Stimulated activated memory B cell treated with anti-CD40 and anti-IgM and Interleukin-4, amounts not matched to agents 10 μg/mL and 1 μg/mL and 100 μg/mL, for 72 hours (primary cell): ENCODE measurements at regions not wholly inside any gene's neighbourhood (a gene's known extent, or its start where the extent isn't known, plus 50 kb on each side); places are given as distances from the start of the nearest gene placed in this dataset.
A peak's percentile ranks its signal among the peaks of the same experiment; 100 is the strongest.
"Not testable (repeated sequence)": the region's sequence is repeated elsewhere in the genome, so short reads cannot be mapped to it uniquely, and the experiment has no call there.

Source experiments
- ATAC-seq: fragments of 150-1000 bp; cut with Tn5 transposase; 2 replicates; pipeline ENCODE4 v1.10.0; 2021
- H3K27ac Mint-ChIP-seq: one replicate; pipeline ENCODE4 v1.8.0; 2022; ENCODE audit warnings: mild to moderate bottlenecking, mixed read lengths
- H3K27me3 Mint-ChIP-seq: one replicate; pipeline ENCODE4 v1.8.0; 2022; ENCODE audit warnings: mixed read lengths
- H3K36me3 Mint-ChIP-seq: one replicate; pipeline ENCODE4 v1.8.0; 2022; ENCODE audit warnings: mixed read lengths
- H3K4me1 Mint-ChIP-seq: one replicate; pipeline ENCODE4 v1.8.0; 2022; ENCODE audit warnings: mixed read lengths
- H3K4me3 Mint-ChIP-seq: one replicate; pipeline ENCODE4 v1.8.0; 2022; ENCODE audit warnings: mild to moderate bottlenecking, moderate library complexity, mixed read lengths
- H3K9me3 Mint-ChIP-seq: one replicate; pipeline ENCODE4 v1.8.0; 2022; ENCODE audit warnings: mixed read lengths

DNA sequence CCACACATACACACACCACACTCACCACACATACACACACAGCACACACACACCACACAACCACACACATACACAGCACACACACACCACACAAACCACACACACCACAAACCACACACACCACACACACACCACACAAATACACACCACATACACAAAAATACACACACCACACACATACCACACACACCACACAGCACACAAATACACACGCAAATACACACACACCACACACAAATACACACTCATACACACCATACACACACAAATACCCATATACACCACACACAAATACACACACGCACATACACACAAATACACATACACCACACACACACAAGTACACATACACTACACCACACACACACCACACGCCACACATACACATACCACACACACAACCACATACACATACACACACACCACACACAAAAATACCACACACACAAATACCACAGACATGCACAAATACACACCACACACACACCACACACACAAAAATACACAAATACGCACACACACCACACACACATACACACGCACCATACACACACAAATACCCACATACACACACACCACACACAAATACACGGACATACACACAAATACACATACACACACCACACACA, 134.6 kb upstream of the TWIST2 start:
- Mint-ChIP-seq H3K27ac (no peak overlapping the region), H3K27me3 (peaks cover 26% of the 10 kb centered on the region), H3K4me3 (no peak overlapping the region), H3K9me3 (no peaks in the 10 kb centered on the region), H3K4me1 (no peaks in the 10 kb centered on the region), H3K36me3 (no peaks in the 10 kb centered on the region)
- ATAC-seq = no peak

DNA sequence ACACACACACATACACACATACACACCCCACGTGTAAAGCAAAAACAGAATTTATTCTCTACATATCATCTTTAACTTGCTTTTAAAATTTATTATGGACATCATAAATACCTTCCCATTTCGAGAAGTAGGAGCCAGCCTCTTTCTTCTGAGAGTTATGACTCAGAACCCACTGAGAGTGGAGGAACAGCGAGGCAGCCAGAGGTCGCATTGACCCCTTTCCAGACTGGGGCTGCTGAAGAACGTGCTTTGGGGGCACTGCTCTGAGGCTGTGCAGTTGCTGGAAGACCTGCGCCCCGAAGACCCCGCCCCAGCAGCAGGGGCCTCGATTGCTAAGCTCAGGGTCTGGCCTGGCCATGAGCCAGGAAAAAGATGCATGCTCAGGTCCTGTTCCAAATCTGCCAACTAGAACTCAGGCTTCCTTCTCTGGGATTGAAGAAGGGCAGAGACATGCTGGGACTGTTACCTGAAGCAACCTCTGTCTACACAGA, 133.8 kb upstream of the TWIST2 start:
- peaks cover 18% of the 10 kb centered on the region for H3K27me3 Mint-ChIP-seq
- H3K27ac Mint-ChIP-seq = no peak overlapping the region
- ATAC-seq = no peak
- no peaks in the 10 kb centered on the region for H3K36me3 Mint-ChIP-seq
- no peaks in the 10 kb centered on the region for H3K4me1 Mint-ChIP-seq
- no peak overlapping the region for H3K4me3 Mint-ChIP-seq
- no peaks in the 10 kb centered on the region for H3K9me3 Mint-ChIP-seq

DNA sequence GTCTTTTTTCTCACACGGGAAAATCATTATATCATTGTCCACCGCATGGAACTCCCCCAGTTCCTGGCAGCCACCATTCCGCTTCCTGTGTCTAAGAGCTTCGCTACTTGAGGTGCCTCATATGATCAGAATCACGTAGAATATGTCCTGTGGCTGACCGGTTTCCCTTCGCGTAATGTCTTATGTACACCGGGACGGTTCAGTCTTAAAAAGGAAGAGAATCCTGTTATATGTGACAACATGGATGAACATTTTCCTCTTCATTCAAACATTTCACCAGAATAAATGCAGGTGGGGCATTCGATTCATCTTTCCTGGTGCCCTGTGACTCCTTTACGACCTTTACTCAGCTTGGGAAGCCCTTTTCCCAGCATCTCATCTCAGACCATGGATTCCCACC, 131.7 kb upstream of the TWIST2 start:
- H3K9me3 Mint-ChIP-seq = peaks cover 4% of the 10 kb centered on the region
- no peak overlapping the region for H3K27ac Mint-ChIP-seq
- H3K4me1 Mint-ChIP-seq = no peaks in the 10 kb centered on the region
- H3K4me3 Mint-ChIP-seq = no peak overlapping the region
- no peaks in the 10 kb centered on the region for H3K36me3 Mint-ChIP-seq
- peaks cover 18% of the 10 kb centered on the region for H3K27me3 Mint-ChIP-seq
- ATAC-seq = no peak

DNA sequence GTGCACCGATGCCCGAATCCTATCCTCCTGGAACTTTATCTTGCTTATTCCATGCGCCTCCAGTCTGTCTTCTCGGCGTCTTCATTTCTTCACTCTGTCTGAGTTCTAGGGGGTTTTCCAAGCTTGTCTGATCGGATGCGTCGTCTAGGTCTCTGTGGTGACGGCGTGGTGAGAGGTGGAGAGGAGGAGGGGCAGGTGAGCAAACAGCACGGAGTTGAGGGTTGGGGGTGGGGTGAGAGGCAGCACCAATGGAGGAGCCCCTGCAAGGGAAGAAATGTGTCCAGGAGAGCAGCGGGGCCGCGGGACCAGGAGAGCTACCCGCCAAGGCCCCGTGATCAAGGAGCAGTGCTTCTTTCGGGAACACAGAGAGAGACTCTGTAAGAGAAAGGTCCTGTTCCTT, 131.3 kb upstream of the TWIST2 start:
- Mint-ChIP-seq H3K9me3 (peaks cover 5% of the 10 kb centered on the region), H3K4me3 (no peak overlapping the region), H3K27me3 (peaks cover 18% of the 10 kb centered on the region), H3K36me3 (no peaks in the 10 kb centered on the region), H3K27ac (no peak overlapping the region), H3K4me1 (no peaks in the 10 kb centered on the region)
- ATAC-seq = no peak

DNA sequence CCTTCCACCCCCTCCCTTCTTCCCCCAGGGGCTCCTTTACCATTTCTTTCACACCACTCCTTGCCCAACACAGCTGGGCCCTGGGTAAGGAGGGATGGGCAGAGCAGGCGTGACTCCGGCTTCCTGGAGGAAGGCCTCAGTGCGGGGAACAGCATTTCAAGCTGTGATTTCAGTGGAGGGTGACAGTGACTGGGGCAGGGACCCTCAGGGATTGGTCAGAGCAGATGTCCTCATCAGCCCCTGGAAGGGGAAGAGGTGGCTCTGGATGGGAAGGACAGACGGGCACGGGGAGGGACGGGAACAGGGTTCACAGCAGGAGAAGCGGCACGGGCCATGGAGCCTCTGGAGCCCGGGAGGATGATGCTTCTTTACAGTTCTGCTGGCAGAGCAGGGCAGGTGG, 130.8 kb upstream of the TWIST2 start:
- no peaks in the 10 kb centered on the region for H3K4me1 Mint-ChIP-seq
- H3K27me3 Mint-ChIP-seq = peaks cover 18% of the 10 kb centered on the region
- no peak overlapping the region for H3K27ac Mint-ChIP-seq
- ATAC-seq = no peak
- H3K9me3 Mint-ChIP-seq = peaks cover 5% of the 10 kb centered on the region
- H3K36me3 Mint-ChIP-seq = no peaks in the 10 kb centered on the region
- H3K4me3 Mint-ChIP-seq = no peak overlapping the region

DNA sequence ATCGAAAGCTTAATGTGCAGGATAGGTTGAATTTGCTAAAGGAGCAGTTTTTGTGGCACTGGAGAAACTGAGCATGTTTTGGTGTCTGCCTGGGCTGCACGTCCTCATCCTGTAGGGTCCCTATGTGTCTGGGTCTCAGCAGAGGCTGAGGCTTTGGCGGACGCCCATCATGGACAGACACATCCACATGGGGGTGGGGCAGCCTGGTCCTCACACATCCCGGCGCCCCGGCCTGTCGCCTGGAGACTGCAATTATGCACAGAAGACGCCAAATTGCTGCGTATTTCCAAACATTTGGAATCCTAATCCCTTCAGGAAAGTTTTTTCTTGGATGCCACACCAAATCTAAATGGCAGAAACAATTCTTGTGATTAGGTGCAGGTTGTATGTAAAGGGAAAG, 128.2 kb upstream of the TWIST2 start:
- no peak overlapping the region for H3K27ac Mint-ChIP-seq
- no peak overlapping the region for H3K4me3 Mint-ChIP-seq
- peaks cover 18% of the 10 kb centered on the region for H3K27me3 Mint-ChIP-seq
- no peaks in the 10 kb centered on the region for H3K36me3 Mint-ChIP-seq
- H3K4me1 Mint-ChIP-seq = no peaks in the 10 kb centered on the region
- ATAC-seq = no peak
- H3K9me3 Mint-ChIP-seq = peaks cover 13% of the 10 kb centered on the region

DNA sequence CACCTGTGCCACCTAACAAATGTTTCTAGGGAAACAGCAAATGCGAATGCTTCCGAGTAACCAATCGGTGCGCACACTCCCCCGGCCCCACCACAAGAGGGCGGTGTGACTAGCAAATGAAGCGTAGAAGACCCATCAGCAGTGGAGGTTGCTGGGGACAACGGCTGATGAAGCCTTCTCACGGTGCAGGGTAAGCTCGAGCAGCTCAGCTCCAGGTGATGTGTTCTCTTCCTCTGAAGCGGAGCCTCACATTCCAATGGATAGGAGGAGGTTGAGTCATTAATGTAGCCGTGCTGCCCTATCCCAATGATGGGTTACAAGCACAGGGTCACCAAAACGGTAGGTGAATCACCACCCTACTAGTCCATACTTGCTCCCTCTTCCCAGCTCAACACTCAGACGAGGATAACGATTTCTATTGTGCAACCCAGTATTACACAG, 127.6 kb upstream of the TWIST2 start:
- H3K9me3 Mint-ChIP-seq = peaks cover 13% of the 10 kb centered on the region
- no peak for ATAC-seq
- H3K36me3 Mint-ChIP-seq = no peaks in the 10 kb centered on the region
- peaks cover 18% of the 10 kb centered on the region for H3K27me3 Mint-ChIP-seq
- no peaks in the 10 kb centered on the region for H3K4me1 Mint-ChIP-seq
- no peak overlapping the region for H3K27ac Mint-ChIP-seq
- H3K4me3 Mint-ChIP-seq = no peak overlapping the region

DNA sequence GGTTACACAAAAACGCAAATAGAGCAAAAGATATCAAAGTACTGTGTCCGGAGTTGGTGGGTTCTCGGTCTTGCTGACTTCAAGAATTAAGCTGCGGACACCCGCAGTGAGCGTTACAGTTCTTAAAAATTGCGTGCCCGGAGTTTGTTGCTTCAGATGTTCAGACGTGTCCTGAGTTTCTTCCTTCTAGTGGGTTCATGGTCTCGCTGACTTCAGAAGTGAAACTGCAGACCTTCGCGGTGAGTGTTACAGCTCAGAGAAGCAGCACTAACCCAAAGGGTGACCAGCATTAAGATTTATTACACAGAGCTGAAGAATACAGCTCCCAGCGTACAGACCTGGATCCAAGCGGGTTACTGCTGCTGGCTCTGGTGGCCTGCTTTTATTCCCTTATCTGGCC, 125.7 kb upstream of the TWIST2 start:
- Mint-ChIP-seq H3K9me3 (peaks cover 15% of the 10 kb centered on the region), H3K27me3 (peaks cover 7% of the 10 kb centered on the region), H3K4me3 (no peak overlapping the region), H3K4me1 (no peaks in the 10 kb centered on the region), H3K36me3 (no peaks in the 10 kb centered on the region), H3K27ac (no peak overlapping the region)
- ATAC-seq = no peak

DNA sequence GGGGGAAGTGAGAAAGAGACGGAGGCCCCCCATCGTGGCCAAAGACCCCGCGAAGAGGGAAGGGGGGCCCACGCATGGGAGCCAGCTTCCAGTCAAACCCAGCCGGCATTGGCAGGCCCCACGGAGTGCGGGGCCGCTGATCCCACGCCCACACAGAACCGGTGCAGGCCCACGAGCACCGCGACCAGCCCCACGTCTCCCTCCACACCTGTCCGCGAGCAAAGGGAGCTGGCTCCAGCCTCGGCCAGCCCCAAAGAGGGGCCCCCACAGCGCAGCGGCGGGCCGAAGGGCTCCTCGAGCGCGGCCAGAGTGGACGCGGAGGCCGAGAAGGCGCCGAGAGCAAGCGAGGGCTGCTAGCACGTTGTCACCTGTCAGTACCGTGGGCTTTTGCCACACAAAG, 125.0 kb upstream of the TWIST2 start:
- Mint-ChIP-seq H3K27me3 (peaks cover 8% of the 10 kb centered on the region), H3K4me1 (no peaks in the 10 kb centered on the region), H3K4me3 (no peak overlapping the region), H3K27ac (no peak overlapping the region), H3K9me3 (peaks cover 15% of the 10 kb centered on the region), H3K36me3 (no peaks in the 10 kb centered on the region)
- no peak for ATAC-seq

DNA sequence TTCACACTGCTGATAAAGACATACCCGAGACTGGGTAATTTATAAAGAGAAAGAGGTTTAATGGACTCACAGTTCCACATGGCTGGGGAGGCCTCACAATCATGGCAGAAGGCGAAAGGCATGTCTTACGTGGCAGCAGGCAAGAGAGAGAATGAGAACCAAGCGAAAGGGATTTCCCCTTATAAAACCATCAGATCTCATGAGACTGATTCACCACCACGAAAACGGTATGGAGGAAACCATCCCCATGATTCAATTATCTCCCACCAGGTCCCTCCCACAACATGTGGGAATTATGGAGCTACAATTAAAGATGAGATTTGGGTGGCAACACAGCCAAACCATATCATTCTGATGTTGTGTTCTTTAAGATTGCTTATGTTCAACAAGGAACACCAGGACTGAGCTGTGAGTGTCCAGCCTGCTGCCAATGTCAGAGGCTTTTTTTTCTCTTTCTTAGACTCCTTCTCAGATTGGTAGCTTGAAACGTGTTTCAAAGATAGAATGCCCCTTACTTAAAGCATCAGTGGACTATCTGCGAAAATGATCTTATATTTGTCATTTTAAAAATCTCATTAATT, 124.1 kb upstream of the TWIST2 start:
- H3K36me3 Mint-ChIP-seq, H3K27ac Mint-ChIP-seq, H3K4me1 Mint-ChIP-seq, ATAC-seq, H3K4me3 Mint-ChIP-seq, H3K27me3 Mint-ChIP-seq: not testable (repeated sequence)
- H3K9me3 Mint-ChIP-seq = peaks cover 15% of the 10 kb centered on the region

DNA sequence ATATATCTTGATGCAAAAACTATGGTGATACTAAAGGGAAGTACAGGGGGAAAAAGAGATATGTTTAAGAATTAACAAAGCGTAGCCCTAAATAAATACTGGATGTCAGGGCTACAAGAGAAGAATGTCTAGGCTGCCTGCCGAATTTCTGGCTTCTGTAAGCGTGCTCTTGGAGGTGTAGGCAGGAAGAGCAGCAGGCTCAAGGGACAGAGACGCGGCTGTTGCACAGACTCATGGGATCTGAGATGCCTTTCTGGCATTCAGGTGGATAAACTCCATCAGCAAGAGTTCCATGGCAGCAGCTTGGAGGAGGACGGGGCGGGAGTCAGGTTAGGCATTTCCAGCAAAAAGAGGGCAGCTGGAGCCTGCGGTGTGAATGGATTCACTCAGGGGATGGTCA, 123.2 kb upstream of the TWIST2 start:
- no peak for ATAC-seq

DNA sequence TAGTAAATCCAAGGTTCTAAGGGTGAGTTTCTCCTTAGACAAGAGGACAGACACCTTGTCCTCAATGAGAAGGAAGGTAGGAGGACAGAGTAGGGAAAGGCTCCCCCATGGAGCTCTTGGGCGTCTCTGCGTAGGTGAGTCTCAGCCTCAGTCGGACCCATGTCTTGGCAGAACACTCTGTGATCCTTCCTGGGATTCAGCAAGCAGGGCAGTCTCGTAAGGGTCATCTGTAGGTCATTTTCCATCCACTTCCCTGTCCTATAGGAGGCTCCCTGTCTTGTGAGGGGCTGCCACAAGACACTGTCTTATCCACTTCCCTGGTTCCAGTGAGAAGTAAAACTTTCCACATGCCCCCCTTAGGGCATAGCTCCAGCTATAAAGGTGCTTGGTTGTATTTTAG, 122.6 kb upstream of the TWIST2 start:
- no peak for ATAC-seq
- Mint-ChIP-seq H3K9me3 (peaks cover 15% of the 10 kb centered on the region), H3K4me3 (no peak overlapping the region), H3K4me1 (no peaks in the 10 kb centered on the region), H3K36me3 (no peaks in the 10 kb centered on the region), H3K27ac (no peak overlapping the region), H3K27me3 (peaks cover 8% of the 10 kb centered on the region)

More for the DNA sequence above, 123.2 kb upstream of the TWIST2 start:
- Mint-ChIP-seq H3K36me3 (no peaks in the 10 kb centered on the region), H3K9me3 (peaks cover 15% of the 10 kb centered on the region), H3K4me1 (no peaks in the 10 kb centered on the region), H3K27me3 (peaks cover 8% of the 10 kb centered on the region), H3K4me3 (no peak overlapping the region), H3K27ac (no peak overlapping the region)

DNA sequence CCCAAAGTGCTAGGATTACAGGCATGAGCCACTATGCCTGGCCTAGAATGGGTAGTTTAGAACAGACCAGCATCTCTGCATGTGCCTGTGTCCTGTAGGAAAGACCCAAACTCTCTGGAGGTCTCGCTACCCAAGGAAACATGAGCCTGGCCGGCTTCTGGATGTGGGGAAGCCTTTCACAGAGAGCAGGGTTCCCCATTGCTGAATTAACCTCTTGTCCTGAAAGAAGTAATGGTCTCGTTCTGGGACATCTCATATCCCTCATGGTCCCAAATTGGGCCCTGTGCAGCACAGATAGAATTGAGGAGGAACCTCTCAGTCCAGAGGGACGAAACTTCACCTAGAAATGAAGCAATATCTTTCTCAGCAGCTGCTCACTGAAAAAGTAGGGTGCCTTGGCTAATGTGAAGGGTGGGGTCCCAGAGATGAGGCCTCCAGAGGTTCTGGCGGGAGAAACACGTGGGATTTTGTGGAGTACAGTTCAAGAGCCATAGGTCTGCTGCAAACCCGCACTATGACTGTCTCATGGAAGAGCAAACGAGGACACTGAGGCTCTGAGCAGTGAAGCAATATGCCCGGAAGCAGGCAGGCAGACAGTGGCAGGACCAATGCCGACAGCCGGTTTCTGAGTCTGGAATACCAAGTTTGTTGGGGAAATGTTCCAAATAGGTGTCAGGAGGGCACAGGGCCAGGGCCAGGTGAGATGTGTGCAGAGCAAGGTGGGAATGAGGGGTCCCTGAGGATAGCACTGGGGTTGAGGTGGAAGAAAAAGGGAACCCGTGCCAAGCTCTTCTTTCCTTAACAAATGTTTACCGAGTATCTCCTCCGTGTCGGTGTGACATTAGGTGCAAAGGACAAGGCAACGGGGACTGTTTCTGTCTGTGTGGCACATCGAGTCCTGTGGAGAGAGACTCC, 121.0 kb upstream of the TWIST2 start:
- no peaks in the 10 kb centered on the region for H3K36me3 Mint-ChIP-seq
- peaks cover 14% of the 10 kb centered on the region for H3K9me3 Mint-ChIP-seq
- no peak overlapping the region for H3K27ac Mint-ChIP-seq
- H3K4me3 Mint-ChIP-seq = no peak overlapping the region
- ATAC-seq = no peak
- peaks cover 8% of the 10 kb centered on the region for H3K27me3 Mint-ChIP-seq
- H3K4me1 Mint-ChIP-seq = no peaks in the 10 kb centered on the region

DNA sequence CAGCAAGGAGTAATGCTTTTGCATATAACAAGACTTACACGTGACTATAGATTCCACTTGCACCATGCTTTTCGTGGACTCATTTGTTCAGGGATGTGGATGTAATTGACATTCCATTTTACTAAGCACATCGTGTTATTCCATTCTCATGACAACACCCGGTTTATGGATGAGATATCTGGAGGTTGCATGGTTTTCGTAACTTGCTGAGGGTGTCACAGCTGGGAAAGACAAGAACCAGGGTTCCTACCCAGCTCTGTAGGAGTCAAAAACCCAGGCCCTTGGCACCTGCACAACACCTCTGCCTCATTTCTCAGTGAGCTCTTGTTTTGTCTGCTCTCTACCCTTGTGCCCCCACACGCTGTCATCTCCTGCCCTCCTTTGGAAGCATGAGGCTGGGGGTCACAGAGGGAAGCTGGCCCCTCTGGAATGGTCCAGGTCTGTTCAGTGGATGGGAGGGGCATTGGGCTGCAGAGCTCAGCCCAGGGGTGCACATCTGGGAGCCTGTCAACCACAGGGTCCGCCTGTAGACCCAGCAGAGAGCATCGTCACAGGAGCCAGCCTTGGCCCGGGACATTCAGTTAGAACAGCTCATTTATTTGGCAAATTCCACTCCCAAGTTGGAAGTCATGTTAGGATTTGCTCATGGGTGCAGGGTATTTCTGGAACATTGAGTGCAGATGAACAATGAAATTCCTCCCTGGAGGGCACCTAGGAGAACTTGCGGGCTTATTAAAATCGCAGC, 120.1 kb upstream of the TWIST2 start:
- Mint-ChIP-seq H3K27me3 (peaks cover 8% of the 10 kb centered on the region), H3K9me3 (peaks cover 11% of the 10 kb centered on the region), H3K36me3 (no peaks in the 10 kb centered on the region), H3K4me1 (no peaks in the 10 kb centered on the region), H3K27ac (no peak overlapping the region), H3K4me3 (no peak overlapping the region)
- ATAC-seq = peak; percentile 31
